ENCODE measurements at regions not wholly inside any gene's neighbourhood (a gene's known extent, or its start where the extent isn't known, plus 50 kb on each side); places are given as distances from the start of the nearest gene placed in this dataset.

DNA sequence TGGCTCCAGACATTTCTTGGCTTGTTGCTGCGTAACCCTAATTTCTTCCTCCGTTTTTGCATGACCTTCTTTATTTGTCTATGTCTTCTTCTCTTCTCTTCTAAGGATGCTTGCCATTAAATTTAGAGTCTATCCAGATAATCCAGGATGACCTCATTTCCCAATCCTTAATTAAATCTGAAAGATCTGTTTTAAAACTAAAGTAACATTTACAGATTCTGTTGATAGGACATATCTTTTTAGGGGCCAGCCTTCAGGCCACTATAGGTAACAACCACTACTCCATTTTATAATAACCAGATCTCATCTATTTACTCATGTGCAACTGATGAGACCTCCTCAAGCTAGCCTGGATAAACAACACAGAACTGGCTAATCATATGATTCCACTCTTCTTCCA is 490.5 kb upstream of the SLC10A2 start:
- TF ChIP-seq CTCF (IDR thresholded peaks at IDR 0.05), result no peak
- intact Hi-C loops (cut with DNase I, micrococcal nuclease), result no loop called here
- ATAC-seq, result no peak
- H3K36me3 ChIP-seq (ENCODE audit: low read depth), result no peaks in the 10 kb centered on the region
- no peaks in the 10 kb centered on the region for H3K4me1 ChIP-seq (ENCODE audit: low read depth)
- H3K9me3 ChIP-seq, result no peaks in the 10 kb centered on the region
- no peak overlapping the region for H3K4me3 ChIP-seq
- no peak for DNase-seq

- ATAC-seq, result no peak
- intact Hi-C loops (cut with DNase I, micrococcal nuclease), result no loop called here
- DNase-seq, result no peak
- H3K36me3 ChIP-seq (ENCODE audit: low read depth), result no peaks in the 10 kb centered on the region
- H3K9me3 ChIP-seq, result peaks cover 6% of the 10 kb centered on the region
- H3K4me3 ChIP-seq, result no peak overlapping the region
- TF ChIP-seq CTCF (IDR thresholded peaks at IDR 0.05), result no peak
- H3K4me1 ChIP-seq (ENCODE audit: low read depth), result no peaks in the 10 kb centered on the region
Measured at GRCh38 chr13:103547914-103548313, 481.7 kb upstream of the SLC10A2 start.

GRCh38 chr13:103546271-103546670 is 480.1 kb upstream of the SLC10A2 start:
- no peak for DNase-seq

DNA sequence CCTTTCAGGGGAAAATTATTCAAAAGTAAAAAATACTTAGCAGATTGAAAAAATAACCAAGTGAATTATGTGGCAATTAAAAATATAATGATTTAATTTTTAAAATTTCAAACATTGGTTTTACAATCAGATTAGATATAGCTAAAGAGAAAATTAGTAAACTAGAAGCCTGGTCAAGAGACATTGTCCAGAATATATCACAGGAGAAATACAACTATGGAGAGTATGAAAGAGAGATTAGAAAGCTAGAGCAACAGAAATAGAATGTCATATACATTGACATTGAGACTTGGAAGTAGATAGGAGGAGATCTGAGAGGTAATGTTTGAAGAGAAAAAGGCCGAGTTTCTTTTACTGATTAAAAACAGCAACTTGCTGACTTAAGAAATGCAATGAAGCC is 476.4 kb upstream of the SLC10A2 start:
- DNase-seq (no peak), ATAC-seq (no peak)
- intact Hi-C loops (cut with DNase I, micrococcal nuclease), result no loop called here
- no peak overlapping the region for H3K4me3 ChIP-seq
- no peaks in the 10 kb centered on the region for H3K36me3 ChIP-seq (ENCODE audit: low read depth)
- no peaks in the 10 kb centered on the region for H3K4me1 ChIP-seq (ENCODE audit: low read depth)
- peaks cover 9% of the 10 kb centered on the region for H3K9me3 ChIP-seq
- TF ChIP-seq CTCF (IDR thresholded peaks at IDR 0.05), result no peak

More at GRCh38 chr13:103546271-103546670, 480.1 kb upstream of the SLC10A2 start:
- TF ChIP-seq CTCF (IDR thresholded peaks at IDR 0.05), result no peak
- H3K9me3 ChIP-seq, result peaks cover 9% of the 10 kb centered on the region
- intact Hi-C loops (cut with DNase I, micrococcal nuclease), result no loop called here
- no peak overlapping the region for H3K4me3 ChIP-seq
- H3K4me1 ChIP-seq (ENCODE audit: low read depth), result no peaks in the 10 kb centered on the region
- H3K36me3 ChIP-seq (ENCODE audit: low read depth), result no peaks in the 10 kb centered on the region
- ATAC-seq, result no peak

DNA sequence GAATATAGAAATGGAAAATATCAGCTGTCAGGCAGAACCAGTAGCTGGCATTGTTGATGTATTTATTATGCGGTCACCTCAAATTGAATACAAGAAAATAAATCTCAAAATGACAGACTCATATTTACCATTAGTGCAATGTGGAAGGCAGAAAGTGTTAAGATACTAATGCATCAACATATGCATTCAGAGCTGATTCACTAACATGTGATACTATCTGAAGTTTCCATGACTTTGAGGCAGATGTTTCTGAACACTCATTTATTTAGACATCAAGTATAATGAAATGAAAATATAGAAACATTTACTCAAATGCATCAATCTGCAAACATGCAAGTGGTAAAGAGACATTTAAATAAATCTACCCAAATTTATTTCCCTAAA is 474.2 kb upstream of the SLC10A2 start:
- no peak for DNase-seq
- peaks cover 9% of the 10 kb centered on the region for H3K9me3 ChIP-seq
- H3K4me1 ChIP-seq (ENCODE audit: low read depth), result no peaks in the 10 kb centered on the region
- intact Hi-C loops (cut with DNase I, micrococcal nuclease), result no loop called here
- H3K4me3 ChIP-seq, result no peak overlapping the region
- H3K36me3 ChIP-seq (ENCODE audit: low read depth), result no peaks in the 10 kb centered on the region
- ATAC-seq, result no peak
- TF ChIP-seq CTCF (IDR thresholded peaks at IDR 0.05), result no peak

DNA sequence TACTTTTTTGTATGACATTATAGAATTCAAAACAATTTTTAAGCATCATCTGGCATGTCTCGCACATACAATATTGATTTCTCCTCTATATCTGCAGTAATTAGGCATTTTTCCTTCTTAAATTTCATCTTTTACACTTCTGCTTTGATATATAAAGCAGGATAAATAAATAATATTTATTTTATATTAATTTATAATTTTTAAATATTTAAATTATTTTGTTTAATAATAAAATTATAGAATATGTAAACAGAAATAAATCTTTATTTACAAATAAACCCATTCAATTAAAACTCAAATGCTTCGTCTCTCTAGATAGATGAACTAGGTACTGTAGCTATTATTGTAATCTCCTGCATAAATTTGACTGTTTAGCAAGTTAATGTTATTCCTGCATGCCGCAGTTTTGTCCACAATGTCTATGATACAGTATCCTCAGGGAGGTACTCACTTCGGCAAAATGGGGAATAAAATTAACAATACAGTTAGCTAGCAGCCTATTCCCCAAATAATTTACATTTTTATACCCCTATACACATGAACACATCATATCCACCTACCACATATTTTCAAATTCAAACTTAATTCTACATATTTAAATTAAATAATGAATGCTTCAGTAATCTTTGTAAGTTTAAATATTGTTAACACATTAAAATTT is 473.6 kb upstream of the SLC10A2 start:
- no peak for TF ChIP-seq CTCF (IDR thresholded peaks at IDR 0.05)
- H3K36me3 ChIP-seq (ENCODE audit: low read depth), result no peaks in the 10 kb centered on the region
- no peak for DNase-seq
- H3K4me1 ChIP-seq (ENCODE audit: low read depth), result no peaks in the 10 kb centered on the region
- no peak overlapping the region for H3K4me3 ChIP-seq
- intact Hi-C loops (cut with DNase I, micrococcal nuclease), result no loop called here
- ATAC-seq, result no peak
- H3K9me3 ChIP-seq, result peaks cover 9% of the 10 kb centered on the region
